K562 (cell line): ENCODE measurements at regions not wholly inside any gene's neighbourhood (a gene's known extent, or its start where the extent isn't known, plus 50 kb on each side); places are given as distances from the start of the nearest gene placed in this dataset.

Experiments
- ARID3A ChIP-seq: IDR thresholded peaks from 2 replicates; pipeline ENCODE4 v1.6.1; 2012; ENCODE audit warnings: low read depth, low read length, improper control_type of control experiment, borderline replicate concordance
- E2F5 ChIP-seq: sonication (generic); formaldehyde crosslinking; IDR thresholded peaks from 2 replicates; pipeline ENCODE4 v1.8.0; 2022; ENCODE audit warnings: mild to moderate bottlenecking, missing genetic modification reagents
- EP300 ChIP-seq: IDR thresholded peaks from 2 replicates; pipeline ENCODE4 v1.6.1; 2012; ENCODE audit warnings: low read length, improper control_type of control experiment
- FOXJ2 ChIP-seq: fragments of 200-800 bp; sonication (Bioruptor generic); IDR thresholded peaks from 2 replicates; pipeline ENCODE4 v1.6.1; 2016; ENCODE audit warnings: missing genetic modification characterization, missing compliant biosample characterization
- HDAC8 ChIP-seq: fragments of 450-650 bp; IDR thresholded peaks from 2 replicates; pipeline ENCODE4 v1.6.1; 2016; ENCODE audit warnings: mild to moderate bottlenecking, missing genetic modification characterization, moderate library complexity, missing compliant biosample characterization
- KAT8 ChIP-seq: fragments of 450-650 bp; IDR thresholded peaks from 2 replicates; pipeline ENCODE4 v1.6.1; 2016; ENCODE audit warnings: low read depth, mild to moderate bottlenecking
- NCOA4 ChIP-seq: fragments of 450-650 bp; IDR thresholded peaks from 2 replicates; pipeline ENCODE4 v1.6.1; 2018; ENCODE audit warnings: mild to moderate bottlenecking; ENCODE audit not compliant: partially characterized antibody
- NFRKB ChIP-seq: fragments of 450-650 bp; IDR thresholded peaks from 2 replicates; pipeline ENCODE4 v1.6.1; 2016; ENCODE audit warnings: low read depth
- NONO ChIP-seq, 2 experiments: fragments of 200-400 bp in 1 of 2; fragments of 450-650 bp in 1 of 2; formaldehyde crosslinking in 1 of 2; IDR thresholded peaks; 2 replicates each; pipeline ENCODE4 v1.6.1; 2017; ENCODE audit warnings: low read depth in 2 of 2, mild to moderate bottlenecking in 2 of 2, moderate library complexity in 2 of 2, low read length in 1 of 2
- SMC3 ChIP-seq: conservative IDR thresholded peaks from 2 replicates; pipeline ENCODE4 v1.6.1; 2011; ENCODE audit warnings: low read depth, low read length, improper control_type of control experiment; ENCODE audit not compliant: insufficient read depth
- XRCC5 ChIP-seq: fragments of 200-400 bp; formaldehyde crosslinking; IDR thresholded peaks from 2 replicates; pipeline ENCODE4 v1.6.1; 2017; ENCODE audit warnings: low read depth, mild to moderate bottlenecking, low read length
- ZEB2 ChIP-seq: fragments of 450-650 bp; IDR thresholded peaks from 2 replicates; pipeline ENCODE4 v1.6.1; 2016
- ZNF124 ChIP-seq: sonication (generic); formaldehyde crosslinking; IDR thresholded peaks from 2 replicates; pipeline ENCODE4 v1.8.1; 2022; ENCODE audit warnings: missing genetic modification reagents
- ZNF134 ChIP-seq: fragments of 250-450 bp; sonication (Bioruptor Pico); conservative IDR thresholded peaks from 2 replicates; pipeline ENCODE4 v1.4.0; 2020
- ZNF696 ChIP-seq: fragments of 250-450 bp; sonication (Bioruptor Pico); conservative IDR thresholded peaks from 2 replicates; pipeline ENCODE4 v1.4.0; 2020; ENCODE audit warnings: mild to moderate bottlenecking, moderate library complexity
- TF ChIP-seq, protein P1 (sequence below): sonication (generic); formaldehyde crosslinking; IDR thresholded peaks from 2 replicates; pipeline ENCODE4 v1.8.0; 2023; ENCODE audit warnings: missing genetic modification reagents, mild to moderate bottlenecking, borderline replicate concordance
- TF ChIP-seq, protein P2 (sequence below): fragments of 450-650 bp; IDR thresholded peaks from 2 replicates; pipeline ENCODE4 v1.6.1; 2018; ENCODE audit warnings: mild to moderate bottlenecking, low read depth; ENCODE audit not compliant: partially characterized antibody
- TF ChIP-seq, protein P3 (sequence below): sonication (generic); formaldehyde crosslinking; IDR thresholded peaks from 2 replicates; pipeline ENCODE4 v1.8.1; 2023; ENCODE audit warnings: mild to moderate bottlenecking, missing genetic modification reagents, moderate library complexity

DNA sequence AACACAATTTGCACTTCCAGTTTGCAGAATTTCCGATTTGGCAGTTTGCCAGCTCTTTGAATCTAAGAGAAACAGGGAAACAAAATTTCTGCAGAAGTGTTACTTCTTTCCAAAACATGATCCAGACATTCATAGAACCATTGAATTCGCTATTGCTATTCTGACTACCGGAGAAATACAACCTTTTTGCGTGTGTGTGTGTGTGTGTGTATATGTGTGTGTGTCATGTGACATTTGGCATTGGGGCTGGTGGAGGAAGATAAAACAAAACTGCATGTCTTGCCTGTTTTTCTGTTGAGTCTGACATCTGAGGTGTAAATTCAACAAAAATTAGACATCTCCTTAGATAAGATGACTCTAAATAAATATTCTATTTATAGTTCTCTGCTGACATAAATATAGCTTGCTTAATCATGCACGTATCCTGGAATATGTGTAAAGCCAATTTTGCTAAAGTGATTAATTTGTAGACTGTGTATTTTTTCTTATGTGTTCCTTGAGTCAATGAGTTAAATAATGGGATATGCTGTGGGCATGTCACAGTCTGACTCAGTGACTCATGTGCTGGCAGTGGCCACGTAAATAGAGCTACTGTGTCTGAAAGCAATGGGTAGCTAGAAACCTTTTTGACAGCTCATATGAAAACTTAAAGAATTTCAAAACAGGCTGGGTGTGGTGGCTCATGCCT, 98.9 kb downstream of the HPGD start (continued):
- TF ChIP-seq NCOA4 (no peak), HDAC8 (tag) (no peak), ZNF124 (CRISPR knock-in tag) (no peak), ZNF696 (no peak), ARID3A (peak; percentile 73; the same call in 1 of the 2 replicates), SMC3 (no peak), KAT8 (no peak), NFRKB (0 out of 2 replicates have a peak, but pooled peaks have one; percentile 56), ZNF134 (CRISPR knock-in tag) (no peak), E2F5 (CRISPR knock-in tag) (no peak), EP300 (peak; percentile 76), NONO (IDR thresholded peaks at IDR 0.05; ENCODE audit: low read depth in 2 of 2, low read length in 1 of 2) (no peak), XRCC5 (no peak), ZEB2 (0 out of 2 replicates have a peak, but pooled peaks have one; percentile 36), FOXJ2 (tag) (peak; percentile 89)
- TF ChIP-seq, protein P1, sequence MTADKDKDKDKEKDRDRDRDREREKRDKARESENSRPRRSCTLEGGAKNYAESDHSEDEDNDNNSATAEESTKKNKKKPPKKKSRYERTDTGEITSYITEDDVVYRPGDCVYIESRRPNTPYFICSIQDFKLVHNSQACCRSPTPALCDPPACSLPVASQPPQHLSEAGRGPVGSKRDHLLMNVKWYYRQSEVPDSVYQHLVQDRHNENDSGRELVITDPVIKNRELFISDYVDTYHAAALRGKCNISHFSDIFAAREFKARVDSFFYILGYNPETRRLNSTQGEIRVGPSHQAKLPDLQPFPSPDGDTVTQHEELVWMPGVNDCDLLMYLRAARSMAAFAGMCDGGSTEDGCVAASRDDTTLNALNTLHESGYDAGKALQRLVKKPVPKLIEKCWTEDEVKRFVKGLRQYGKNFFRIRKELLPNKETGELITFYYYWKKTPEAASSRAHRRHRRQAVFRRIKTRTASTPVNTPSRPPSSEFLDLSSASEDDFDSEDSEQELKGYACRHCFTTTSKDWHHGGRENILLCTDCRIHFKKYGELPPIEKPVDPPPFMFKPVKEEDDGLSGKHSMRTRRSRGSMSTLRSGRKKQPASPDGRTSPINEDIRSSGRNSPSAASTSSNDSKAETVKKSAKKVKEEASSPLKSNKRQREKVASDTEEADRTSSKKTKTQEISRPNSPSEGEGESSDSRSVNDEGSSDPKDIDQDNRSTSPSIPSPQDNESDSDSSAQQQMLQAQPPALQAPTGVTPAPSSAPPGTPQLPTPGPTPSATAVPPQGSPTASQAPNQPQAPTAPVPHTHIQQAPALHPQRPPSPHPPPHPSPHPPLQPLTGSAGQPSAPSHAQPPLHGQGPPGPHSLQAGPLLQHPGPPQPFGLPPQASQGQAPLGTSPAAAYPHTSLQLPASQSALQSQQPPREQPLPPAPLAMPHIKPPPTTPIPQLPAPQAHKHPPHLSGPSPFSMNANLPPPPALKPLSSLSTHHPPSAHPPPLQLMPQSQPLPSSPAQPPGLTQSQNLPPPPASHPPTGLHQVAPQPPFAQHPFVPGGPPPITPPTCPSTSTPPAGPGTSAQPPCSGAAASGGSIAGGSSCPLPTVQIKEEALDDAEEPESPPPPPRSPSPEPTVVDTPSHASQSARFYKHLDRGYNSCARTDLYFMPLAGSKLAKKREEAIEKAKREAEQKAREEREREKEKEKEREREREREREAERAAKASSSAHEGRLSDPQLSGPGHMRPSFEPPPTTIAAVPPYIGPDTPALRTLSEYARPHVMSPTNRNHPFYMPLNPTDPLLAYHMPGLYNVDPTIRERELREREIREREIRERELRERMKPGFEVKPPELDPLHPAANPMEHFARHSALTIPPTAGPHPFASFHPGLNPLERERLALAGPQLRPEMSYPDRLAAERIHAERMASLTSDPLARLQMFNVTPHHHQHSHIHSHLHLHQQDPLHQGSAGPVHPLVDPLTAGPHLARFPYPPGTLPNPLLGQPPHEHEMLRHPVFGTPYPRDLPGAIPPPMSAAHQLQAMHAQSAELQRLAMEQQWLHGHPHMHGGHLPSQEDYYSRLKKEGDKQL (CRISPR knock-in tag): no peak
- TF ChIP-seq, protein P2, sequence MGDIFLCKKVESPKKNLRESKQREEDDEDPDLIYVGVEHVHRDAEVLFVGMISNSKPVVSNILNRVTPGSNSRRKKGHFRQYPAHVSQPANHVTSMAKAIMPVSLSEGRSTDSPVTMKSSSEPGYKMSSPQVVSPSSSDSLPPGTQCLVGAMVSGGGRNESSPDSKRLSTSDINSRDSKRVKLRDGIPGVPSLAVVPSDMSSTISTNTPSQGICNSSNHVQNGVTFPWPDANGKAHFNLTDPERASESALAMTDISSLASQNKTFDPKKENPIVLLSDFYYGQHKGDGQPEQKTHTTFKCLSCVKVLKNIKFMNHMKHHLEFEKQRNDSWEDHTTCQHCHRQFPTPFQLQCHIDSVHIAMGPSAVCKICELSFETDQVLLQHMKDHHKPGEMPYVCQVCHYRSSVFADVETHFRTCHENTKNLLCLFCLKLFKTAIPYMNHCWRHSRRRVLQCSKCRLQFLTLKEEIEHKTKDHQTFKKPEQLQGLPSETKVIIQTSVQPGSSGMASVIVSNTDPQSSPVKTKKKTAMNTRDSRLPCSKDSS: no peak
- TF ChIP-seq, protein P3, sequence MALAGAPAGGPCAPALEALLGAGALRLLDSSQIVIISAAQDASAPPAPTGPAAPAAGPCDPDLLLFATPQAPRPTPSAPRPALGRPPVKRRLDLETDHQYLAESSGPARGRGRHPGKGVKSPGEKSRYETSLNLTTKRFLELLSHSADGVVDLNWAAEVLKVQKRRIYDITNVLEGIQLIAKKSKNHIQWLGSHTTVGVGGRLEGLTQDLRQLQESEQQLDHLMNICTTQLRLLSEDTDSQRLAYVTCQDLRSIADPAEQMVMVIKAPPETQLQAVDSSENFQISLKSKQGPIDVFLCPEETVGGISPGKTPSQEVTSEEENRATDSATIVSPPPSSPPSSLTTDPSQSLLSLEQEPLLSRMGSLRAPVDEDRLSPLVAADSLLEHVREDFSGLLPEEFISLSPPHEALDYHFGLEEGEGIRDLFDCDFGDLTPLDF (CRISPR knock-in tag): no peak
